ENCODE measurements at regions not wholly inside any gene's neighbourhood (a gene's known extent, or its start where the extent isn't known, plus 50 kb on each side); places are given as distances from the start of the nearest gene placed in this dataset.

GRCh38 chr15:62904041-62904910 is 138.3 kb upstream of the TPM1 start:
- no peak for TF ChIP-seq CTCF (conservative IDR thresholded peaks at IDR 0.05; ENCODE audit: low read depth, low read length)
- no peak for TF ChIP-seq EZH2 (IDR thresholded peaks at IDR 0.05; ENCODE audit: borderline replicate concordance, low read depth, low read length, poor library complexity, severe bottlenecking)

Data from A673 (cell line).